PC-3 (cell line): ENCODE measurements at regions not wholly inside any gene's neighbourhood (a gene's known extent, or its start where the extent isn't known, plus 50 kb on each side); places are given as distances from the start of the nearest gene placed in this dataset.

Experiments used
- ATAC-seq: fragments of 200-7000 bp; cut with Tn5 transposase; 2 replicates; pipeline ENCODE4 v1.9.1; 2020; ENCODE audit warnings: mild to moderate bottlenecking, moderate library complexity
- BruUV-seq: library from RNA; stranded (reverse); fragments of 400-500 nt; replicated peaks from 2 replicates; lab custom pipeline; 2021; lab: Mats Ljungman, UMichigan
- CTCF ChIA-PET: fragments of 300-600 bp; sonication (Branson Sonifier 250); formaldehyde crosslinking; loops from one replicate; lab custom pipeline; 2022; ENCODE audit warnings: antibody characterized with exemption; lab: Charles Lee
- POLR2A ChIA-PET: fragments of 300-600 bp; sonication (Branson Sonifier 250); formaldehyde crosslinking; loops from one replicate; lab custom pipeline; 2022; ENCODE audit warnings: antibody characterized with exemption; ENCODE audit not compliant: unreplicated experiment; lab: Charles Lee
- DNase-seq: peaks from one replicate; pipeline ENCODE4 v3.0.0-alpha.2; 2015
- H2AFZ ChIP-seq: fragments of 300-600 bp; sonication (generic); 2 replicates; pipeline ENCODE4 v1.6.0; 2016; ENCODE audit warnings: antibody characterized with exemption, low read length
- H3F3A ChIP-seq: fragments of 300-600 bp; sonication (generic); one replicate; pipeline ENCODE4 v1.6.0; 2017; ENCODE audit warnings: antibody characterized with exemption, low read length, control low read depth, mild to moderate bottlenecking; ENCODE audit not compliant: unreplicated experiment
- H3K27ac ChIP-seq: fragments of 300-600 bp; sonication (generic); 2 replicates; pipeline ENCODE4 v1.5.1; 2016; ENCODE audit warnings: mild to moderate bottlenecking, low read length
- H3K27me3 ChIP-seq: fragments of 300-600 bp; sonication (generic); 2 replicates; pipeline ENCODE4 v1.6.1; 2016; ENCODE audit warnings: low read length, mixed read lengths
- H3K36me3 ChIP-seq: fragments of 300-600 bp; sonication (generic); 2 replicates; pipeline ENCODE4 v1.6.1; 2016; ENCODE audit warnings: low read depth, mixed run types, low read length, mixed read lengths
- H3K4me1 ChIP-seq: fragments of 300-600 bp; sonication (generic); 2 replicates; pipeline ENCODE4 v1.5.1; 2016; ENCODE audit warnings: low read length; ENCODE audit not compliant: insufficient read depth
- H3K4me2 ChIP-seq: fragments of 300-600 bp; sonication (generic); 2 replicates; pipeline ENCODE4 v1.6.0; 2016; ENCODE audit warnings: low read length
- H3K4me3 ChIP-seq: fragments of 300-600 bp; sonication (generic); 2 replicates; pipeline ENCODE4 v1.5.1; 2016; ENCODE audit warnings: mild to moderate bottlenecking, low read length, mixed read lengths
- H3K79me2 ChIP-seq: fragments of 300-600 bp; sonication (generic); 2 replicates; pipeline ENCODE4 v1.6.1; 2017; ENCODE audit warnings: low read length, mixed read lengths
- H3K9ac ChIP-seq: fragments of 300-600 bp; sonication (generic); 2 replicates; pipeline ENCODE4 v1.6.0; 2016; ENCODE audit warnings: mild to moderate bottlenecking, low read length
- H3K9me2 ChIP-seq: fragments of 300-600 bp; sonication (generic); replicated peaks from 2 replicates; pipeline ENCODE4 v1.6.1; 2016; ENCODE audit warnings: mixed run types, low read length, mixed read lengths
- H3K9me3 ChIP-seq: fragments of 300-600 bp; sonication (generic); 2 replicates; pipeline ENCODE4 v1.6.1; 2016; ENCODE audit warnings: low read length, mixed read lengths
- H4K20me1 ChIP-seq: fragments of 300-600 bp; sonication (generic); 2 replicates; pipeline ENCODE4 v1.6.1; 2016; ENCODE audit warnings: low read length, mixed read lengths
- CTCF ChIP-seq: fragments of 300-600 bp; sonication (generic); conservative IDR thresholded peaks from 2 replicates; pipeline ENCODE4 v1.5.1; 2017; ENCODE audit warnings: antibody characterized with exemption, low read depth, mild to moderate bottlenecking, low read length
- EZH2 ChIP-seq: fragments of 300-600 bp; sonication (generic); IDR thresholded peaks from one replicate; pipeline ENCODE4 v1.6.1; 2017; ENCODE audit warnings: antibody characterized with exemption, mild to moderate bottlenecking, low read length; ENCODE audit not compliant: unreplicated experiment
- EZH2phosphoT487 ChIP-seq: fragments of 300-600 bp; sonication (generic); IDR thresholded peaks from 2 replicates; pipeline ENCODE4 v1.6.1; 2018; ENCODE audit warnings: mild to moderate bottlenecking, antibody characterized with exemption, low read length, borderline replicate concordance
- intact Hi-C: fragments of 100-400 bp; cut with micrococcal nuclease; formaldehyde crosslinking; loops from 2 replicates; pipeline ENCODE4 v1.9.0; 2023

GRCh38 chr15:96559631-96560030, 229.1 kb downstream of the NR2F2 start:
- intact Hi-C loops, result no loop called here

DNA sequence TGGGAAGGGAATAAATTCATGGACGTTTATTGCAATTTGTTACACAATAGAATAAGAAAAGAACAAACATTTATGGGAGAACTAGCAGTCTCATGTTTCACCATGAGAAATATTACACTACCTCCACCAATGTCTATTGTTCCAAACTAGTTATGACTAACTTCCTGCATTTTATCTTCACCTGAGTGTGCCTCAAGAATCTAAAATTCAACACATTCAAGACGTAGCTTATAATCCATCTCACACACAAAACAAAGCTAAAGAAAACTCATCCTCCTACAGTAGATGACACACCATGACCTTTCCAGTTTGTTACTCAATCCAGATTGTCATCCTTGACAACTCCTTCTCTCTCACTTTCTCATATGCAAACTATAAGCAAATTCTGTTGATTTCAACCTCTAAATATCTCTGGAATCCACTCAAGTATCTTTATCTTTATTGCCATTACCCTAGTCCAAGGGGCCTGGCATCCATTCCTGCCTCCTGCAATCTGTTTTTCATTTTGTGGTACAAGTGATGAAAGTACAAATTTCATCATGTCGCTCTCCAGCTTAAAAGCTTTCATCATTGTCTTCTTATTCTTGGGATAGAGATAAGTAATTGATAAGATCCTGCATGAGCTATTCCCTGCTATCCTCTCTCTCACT, 229.9 kb downstream of the NR2F2 start:
- intact Hi-C loops, result no loop called here
- CTCF ChIA-PET, result no interaction called here
- TF ChIP-seq CTCF, result no peak
- no peak for TF ChIP-seq EZH2phosphoT487
- TF ChIP-seq EZH2, result no peak

More at GRCh38 chr15:96559631-96560030, 229.1 kb downstream of the NR2F2 start:
- Histone ChIP-seq H3K4me1 (no peaks in the 10 kb centered on the region), H3K9me3 (no peaks in the 10 kb centered on the region), H3F3A (no peaks in the 10 kb centered on the region), H4K20me1 (no peaks in the 10 kb centered on the region), H3K4me3 (no peak overlapping the region), H2AFZ (no peak overlapping the region), H3K9ac (no peak overlapping the region), H3K27me3 (0 out of 2 replicates have a peak, but pooled peaks cover 5% of the 10 kb centered on the region), H3K9me2 (no peaks in the 10 kb centered on the region), H3K27ac (no peak overlapping the region), H3K36me3 (no peaks in the 10 kb centered on the region), H3K4me2 (no peak overlapping the region), H3K79me2 (no peaks in the 10 kb centered on the region)
- DNase-seq, result no peak
- ATAC-seq, result no peak
- TF ChIP-seq EZH2phosphoT487, result no peak
- no peak for TF ChIP-seq EZH2
- no peak for TF ChIP-seq CTCF
- CTCF ChIA-PET, result no interaction called here
- POLR2A ChIA-PET, result no interaction called here
- BruUV-seq, result no TSS peak

GRCh38 chr15:96561593-96561992, 231.1 kb downstream of the NR2F2 start:
- intact Hi-C loops, result no loop called here
- POLR2A ChIA-PET, result no interaction called here
- no peak for DNase-seq
- no peaks in the 10 kb centered on the region for H4K20me1 ChIP-seq
- no peaks in the 10 kb centered on the region for H3K36me3 ChIP-seq
- TF ChIP-seq CTCF (no peak), EZH2 (no peak), EZH2phosphoT487 (no peak)
- no peaks in the 10 kb centered on the region for H3K27me3 ChIP-seq
- H3K9me3 ChIP-seq, result no peaks in the 10 kb centered on the region
- no peak overlapping the region for H3K27ac ChIP-seq
- H2AFZ ChIP-seq, result no peak overlapping the region
- H3K9me2 ChIP-seq, result no peaks in the 10 kb centered on the region
- CTCF ChIA-PET, result no interaction called here
- no peak overlapping the region for H3K4me2 ChIP-seq
- no TSS peak for BruUV-seq
- H3F3A ChIP-seq, result no peaks in the 10 kb centered on the region
- no peaks in the 10 kb centered on the region for H3K79me2 ChIP-seq
- H3K4me1 ChIP-seq, result no peaks in the 10 kb centered on the region
- H3K9ac ChIP-seq, result no peak overlapping the region
- no peak overlapping the region for H3K4me3 ChIP-seq
- no peak for ATAC-seq

More for the DNA sequence above, 229.9 kb downstream of the NR2F2 start:
- Histone ChIP-seq H3K4me2 (no peak overlapping the region), H3K9me3 (no peaks in the 10 kb centered on the region), H3K79me2 (no peaks in the 10 kb centered on the region), H3K9ac (no peak overlapping the region), H3K27ac (no peak overlapping the region), H3K4me1 (no peaks in the 10 kb centered on the region), H4K20me1 (no peaks in the 10 kb centered on the region), H3K36me3 (no peaks in the 10 kb centered on the region), H3K27me3 (0 out of 2 replicates have a peak, but pooled peaks cover 2% of the 10 kb centered on the region), H3K4me3 (no peak overlapping the region), H2AFZ (no peak overlapping the region), H3F3A (no peaks in the 10 kb centered on the region), H3K9me2 (no peaks in the 10 kb centered on the region)
- BruUV-seq, result no TSS peak
- ATAC-seq (no peak), DNase-seq (no peak)
- POLR2A ChIA-PET, result interaction anchor here (0.6 kb wide), 1 partner anchor 1087 kb away, joined by 3 read pairs; no protein-coding TSS in a partner anchor
